ENCODE measurements at regions not wholly inside any gene's neighbourhood (a gene's known extent, or its start where the extent isn't known, plus 50 kb on each side); places are given as distances from the start of the nearest gene placed in this dataset.

GRCh38 chr2:65729246-65729645 is 296.8 kb upstream of the SPRED2 start:
- no peak overlapping the region for H3K27ac ChIP-seq (ENCODE audit: low read depth, low read length)
- no peaks in the 10 kb centered on the region for H3K36me3 ChIP-seq (ENCODE audit: control insufficient read depth in 1 of 2, insufficient read depth in 2 of 2, low read length in 2 of 2)
- H2BK12ac ChIP-seq (ENCODE audit: low read length) = no peak overlapping the region
- DNase-seq = no peak
- no peak overlapping the region for H3K4ac ChIP-seq (ENCODE audit: low read depth, low read length)
- no peak overlapping the region for H3K9ac ChIP-seq (ENCODE audit: low read length)
- no peak overlapping the region for H4K91ac ChIP-seq (ENCODE audit: low read depth, low read length)
- no peak overlapping the region for H4K8ac ChIP-seq (ENCODE audit: low read depth, low read length)
- H2BK5ac ChIP-seq (ENCODE audit: low read depth, low read length, poor library complexity) = no peak overlapping the region
- H4K12ac ChIP-seq (ENCODE audit: low read depth, low read length) = no peak overlapping the region
- no peak overlapping the region for H3K23ac ChIP-seq (ENCODE audit: low read length)
- no peak overlapping the region for H3K14ac ChIP-seq (ENCODE audit: low read length)
- no peaks in the 10 kb centered on the region for H3K9me3 ChIP-seq (ENCODE audit: insufficient read depth, low read depth, low read length)
- H2AFZ ChIP-seq (ENCODE audit: insufficient read depth, low read length, poor library complexity) = no peak overlapping the region
- no CpG with 5 or more reads among the region's 5 CpGs for WGBS (ENCODE audit: extremely low coverage, insufficient coverage, insufficient read length)
- H2AK5ac ChIP-seq (ENCODE audit: low read length) = no peak overlapping the region
- H3K4me2 ChIP-seq (ENCODE audit: low read length) = no peak overlapping the region
- no peak overlapping the region for H3K18ac ChIP-seq (ENCODE audit: low read length)
- no peaks in the 10 kb centered on the region for H3K4me1 ChIP-seq (ENCODE audit: control insufficient read depth in 1 of 2, insufficient read depth in 2 of 2, low read length in 2 of 2)
- H3K27me3 ChIP-seq (ENCODE audit: insufficient read depth, low read length) = no peaks in the 10 kb centered on the region
- H2BK120ac ChIP-seq (ENCODE audit: insufficient read depth, low read length, poor library complexity) = no peak overlapping the region
- H3K79me1 ChIP-seq (ENCODE audit: low read length) = no peaks in the 10 kb centered on the region
- no peaks in the 10 kb centered on the region for H3K79me2 ChIP-seq (ENCODE audit: control insufficient read depth, insufficient read depth, low read length, poor library complexity)
- H3K4me3 ChIP-seq (ENCODE audit: low read depth, low read length) = no peak overlapping the region

DNA sequence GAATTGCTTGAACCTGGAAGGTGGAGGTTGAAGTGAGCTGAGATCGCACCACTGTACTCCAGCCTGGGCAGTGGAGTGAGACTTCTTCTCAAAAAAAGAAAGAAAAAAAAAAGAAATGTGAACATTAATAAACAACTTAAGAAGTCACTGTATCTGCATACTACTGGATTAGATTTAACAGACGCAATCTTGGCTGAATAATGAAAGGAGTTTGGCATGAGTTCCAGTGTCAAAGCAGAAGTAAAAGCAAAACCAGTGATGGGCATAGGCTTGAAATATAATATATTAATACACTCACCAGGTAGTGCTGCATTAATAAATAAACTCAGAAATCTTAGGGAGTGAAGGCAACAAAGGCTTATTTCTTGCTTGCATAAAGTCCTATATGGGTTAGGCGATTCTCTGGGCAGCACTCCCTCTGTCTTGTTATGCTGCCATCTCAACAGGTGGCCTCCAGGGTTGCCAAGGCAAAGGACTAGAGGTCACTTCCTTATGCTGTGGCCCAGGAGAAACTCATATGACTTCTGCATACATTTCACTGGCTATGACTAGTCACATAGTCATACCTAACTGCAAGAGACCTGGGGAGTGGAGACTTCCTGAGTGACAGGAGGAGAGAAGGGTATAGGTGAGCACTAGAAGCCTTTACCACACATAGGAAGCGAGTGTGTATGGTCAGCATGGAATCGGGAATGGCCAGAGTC is 296.2 kb upstream of the SPRED2 start:
- H3K4me3 ChIP-seq (ENCODE audit: low read depth, low read length) = no peak overlapping the region
- H3K36me3 ChIP-seq (ENCODE audit: control insufficient read depth in 1 of 2, insufficient read depth in 2 of 2, low read length in 2 of 2) = no peaks in the 10 kb centered on the region
- no peaks in the 10 kb centered on the region for H3K9me3 ChIP-seq (ENCODE audit: insufficient read depth, low read depth, low read length)
- H3K4me1 ChIP-seq (ENCODE audit: control insufficient read depth in 1 of 2, insufficient read depth in 2 of 2, low read length in 2 of 2) = no peaks in the 10 kb centered on the region
- no peak overlapping the region for H2AFZ ChIP-seq (ENCODE audit: insufficient read depth, low read length, poor library complexity)
- H3K4ac ChIP-seq (ENCODE audit: low read depth, low read length) = no peak overlapping the region
- no peak overlapping the region for H2BK120ac ChIP-seq (ENCODE audit: insufficient read depth, low read length, poor library complexity)
- DNase-seq = no peak
- WGBS (ENCODE audit: extremely low coverage, insufficient coverage, insufficient read length) = no CpG with 5 or more reads among the region's 5 CpGs
- H3K27me3 ChIP-seq (ENCODE audit: insufficient read depth, low read length) = no peaks in the 10 kb centered on the region
- H3K14ac ChIP-seq (ENCODE audit: low read length) = no peak overlapping the region
- no peak overlapping the region for H3K4me2 ChIP-seq (ENCODE audit: low read length)
- H4K8ac ChIP-seq (ENCODE audit: low read depth, low read length) = no peak overlapping the region
- H4K91ac ChIP-seq (ENCODE audit: low read depth, low read length) = no peak overlapping the region
- H3K27ac ChIP-seq (ENCODE audit: low read depth, low read length) = no peak overlapping the region
- no peak overlapping the region for H3K23ac ChIP-seq (ENCODE audit: low read length)
- H3K79me2 ChIP-seq (ENCODE audit: control insufficient read depth, insufficient read depth, low read length, poor library complexity) = no peaks in the 10 kb centered on the region
- H3K18ac ChIP-seq (ENCODE audit: low read length) = no peak overlapping the region
- no peaks in the 10 kb centered on the region for H3K79me1 ChIP-seq (ENCODE audit: low read length)
- no peak overlapping the region for H4K12ac ChIP-seq (ENCODE audit: low read depth, low read length)
- no peak overlapping the region for H2AK5ac ChIP-seq (ENCODE audit: low read length)
- no peak overlapping the region for H2BK12ac ChIP-seq (ENCODE audit: low read length)
- H3K9ac ChIP-seq (ENCODE audit: low read length) = no peak overlapping the region
- H2BK5ac ChIP-seq (ENCODE audit: low read depth, low read length, poor library complexity) = no peak overlapping the region

DNA sequence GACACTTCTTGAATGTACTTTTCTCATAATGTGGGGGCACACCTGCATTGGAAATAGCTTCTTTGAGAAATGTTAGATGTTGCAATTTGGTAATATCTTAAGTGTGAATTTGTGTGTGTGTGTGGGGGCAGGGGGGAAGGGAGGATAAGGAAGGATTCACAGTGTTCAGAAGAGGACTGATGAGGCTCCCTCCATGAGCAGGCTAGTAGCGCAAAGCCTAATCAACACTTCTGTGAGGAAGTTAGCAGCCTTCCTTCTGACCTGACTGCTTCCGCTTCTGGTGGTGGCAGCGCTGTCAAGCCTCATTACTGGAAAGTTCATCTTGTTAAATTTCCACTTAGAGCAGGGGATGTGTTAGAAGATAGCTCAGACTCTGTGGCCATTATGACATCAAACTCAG is 295.4 kb upstream of the SPRED2 start:
- Histone ChIP-seq H4K8ac (ENCODE audit: low read depth, low read length) (no peak overlapping the region), H3K4ac (ENCODE audit: low read depth, low read length) (no peak overlapping the region), H2AFZ (ENCODE audit: insufficient read depth, low read length, poor library complexity) (no peak overlapping the region), H3K9me3 (ENCODE audit: insufficient read depth, low read depth, low read length) (no peaks in the 10 kb centered on the region), H2BK5ac (ENCODE audit: low read depth, low read length, poor library complexity) (no peak overlapping the region), H3K14ac (ENCODE audit: low read length) (no peak overlapping the region), H3K4me1 (ENCODE audit: control insufficient read depth in 1 of 2, insufficient read depth in 2 of 2, low read length in 2 of 2) (no peaks in the 10 kb centered on the region), H3K23ac (ENCODE audit: low read length) (no peak overlapping the region), H2BK12ac (ENCODE audit: low read length) (no peak overlapping the region), H4K91ac (ENCODE audit: low read depth, low read length) (no peak overlapping the region), H3K79me1 (ENCODE audit: low read length) (no peaks in the 10 kb centered on the region), H3K79me2 (ENCODE audit: control insufficient read depth, insufficient read depth, low read length, poor library complexity) (no peaks in the 10 kb centered on the region), H2AK5ac (ENCODE audit: low read length) (no peak overlapping the region), H4K12ac (ENCODE audit: low read depth, low read length) (no peak overlapping the region), H3K36me3 (ENCODE audit: control insufficient read depth in 1 of 2, insufficient read depth in 2 of 2, low read length in 2 of 2) (no peaks in the 10 kb centered on the region), H3K9ac (ENCODE audit: low read length) (no peak overlapping the region), H3K27me3 (ENCODE audit: insufficient read depth, low read length) (no peaks in the 10 kb centered on the region), H3K4me3 (ENCODE audit: low read depth, low read length) (no peak overlapping the region), H3K27ac (ENCODE audit: low read depth, low read length) (no peak overlapping the region), H2BK120ac (ENCODE audit: insufficient read depth, low read length, poor library complexity) (no peak overlapping the region), H3K18ac (ENCODE audit: low read length) (no peak overlapping the region), H3K4me2 (ENCODE audit: low read length) (no peak overlapping the region)
- no CpG with 5 or more reads among the region's 3 CpGs for WGBS (ENCODE audit: extremely low coverage, insufficient coverage, insufficient read length)
- no peak for DNase-seq

GRCh38 chr2:65727381-65727780 is 295.0 kb upstream of the SPRED2 start:
- Histone ChIP-seq H2AK5ac (ENCODE audit: low read length) (no peak overlapping the region), H2AFZ (ENCODE audit: insufficient read depth, low read length, poor library complexity) (no peak overlapping the region), H3K79me2 (ENCODE audit: control insufficient read depth, insufficient read depth, low read length, poor library complexity) (no peaks in the 10 kb centered on the region), H3K18ac (ENCODE audit: low read length) (no peak overlapping the region), H3K23ac (ENCODE audit: low read length) (no peak overlapping the region), H4K91ac (ENCODE audit: low read depth, low read length) (no peak overlapping the region), H3K36me3 (ENCODE audit: control insufficient read depth in 1 of 2, insufficient read depth in 2 of 2, low read length in 2 of 2) (no peaks in the 10 kb centered on the region), H3K9ac (ENCODE audit: low read length) (no peak overlapping the region), H3K27ac (ENCODE audit: low read depth, low read length) (no peak overlapping the region), H3K27me3 (ENCODE audit: insufficient read depth, low read length) (no peaks in the 10 kb centered on the region), H3K4me2 (ENCODE audit: low read length) (no peak overlapping the region), H3K4me3 (ENCODE audit: low read depth, low read length) (no peak overlapping the region), H3K4ac (ENCODE audit: low read depth, low read length) (no peak overlapping the region), H3K79me1 (ENCODE audit: low read length) (no peaks in the 10 kb centered on the region), H4K12ac (ENCODE audit: low read depth, low read length) (no peak overlapping the region), H3K9me3 (ENCODE audit: insufficient read depth, low read depth, low read length) (no peaks in the 10 kb centered on the region), H3K14ac (ENCODE audit: low read length) (no peak overlapping the region), H3K4me1 (ENCODE audit: control insufficient read depth in 1 of 2, insufficient read depth in 2 of 2, low read length in 2 of 2) (no peaks in the 10 kb centered on the region), H2BK120ac (ENCODE audit: insufficient read depth, low read length, poor library complexity) (no peak overlapping the region), H2BK12ac (ENCODE audit: low read length) (no peak overlapping the region), H4K8ac (ENCODE audit: low read depth, low read length) (no peak overlapping the region), H2BK5ac (ENCODE audit: low read depth, low read length, poor library complexity) (no peak overlapping the region)
- no CpG with 5 or more reads among the region's 1 CpG for WGBS (ENCODE audit: extremely low coverage, insufficient coverage, insufficient read length)
- no peak for DNase-seq
